Panc1 (cell line): ENCODE measurements at regions not wholly inside any gene's neighbourhood (a gene's known extent, or its start where the extent isn't known, plus 50 kb on each side); places are given as distances from the start of the nearest gene placed in this dataset.

ENCODE experiments used
- ATAC-seq: fragments of 200-7000 bp; cut with Tn5 transposase; 2 replicates; pipeline ENCODE4 v1.9.1; 2020; ENCODE audit warnings: mild to moderate bottlenecking, moderate library complexity
- BruUV-seq: library from RNA; stranded (reverse); fragments of 400-500 nt; replicated peaks from 2 replicates; lab custom pipeline; 2021; lab: Mats Ljungman, UMichigan
- CTCF ChIA-PET: fragments of 300-600 bp; sonication (Branson Sonifier 250); formaldehyde crosslinking; loops from one replicate; lab custom pipeline; 2022; ENCODE audit warnings: antibody characterized with exemption; lab: Charles Lee
- POLR2A ChIA-PET: fragments of 300-600 bp; sonication (Branson Sonifier 250); formaldehyde crosslinking; loops from one replicate; lab custom pipeline; 2022; ENCODE audit warnings: antibody characterized with exemption; lab: Charles Lee
- DNase-seq: peaks from one replicate; pipeline ENCODE4 v3.0.0-alpha.2; 2010; ENCODE audit warnings: low read depth, low spot score
- H3K27ac ChIP-seq: 2 replicates; pipeline ENCODE4 v1.5.1; 2011; ENCODE audit warnings: mild to moderate bottlenecking, low read length, inconsistent platforms
- H3K27me3 ChIP-seq: fragments of 200-500 bp; sonication (Bioruptor generic); 2 replicates; pipeline ENCODE4 v1.6.0; 2014; ENCODE audit warnings: low read length, inconsistent platforms; ENCODE audit not compliant: control insufficient read depth, insufficient read depth
- H3K36me3 ChIP-seq: fragments of 200-500 bp; sonication (Bioruptor generic); 2 replicates; pipeline ENCODE4 v1.5.1; 2014; ENCODE audit warnings: inconsistent platforms, mild to moderate bottlenecking, low read length, moderate library complexity; ENCODE audit not compliant: control insufficient read depth, insufficient read depth
- H3K4me1 ChIP-seq: 2 replicates; pipeline ENCODE4 v1.5.1; 2011; ENCODE audit warnings: inconsistent platforms, mild to moderate bottlenecking, low read length, moderate library complexity; ENCODE audit not compliant: control insufficient read depth, insufficient read depth
- H3K4me3 ChIP-seq, 2 experiments: 2 replicates each; pipeline ENCODE4 v1.5.1; 2011 to 2012; ENCODE audit warnings: low read depth in 2 of 2, low read length in 2 of 2, mild to moderate bottlenecking in 2 of 2, inconsistent platforms in 1 of 2, moderate library complexity in 1 of 2
- H3K9me3 ChIP-seq: fragments of 200-500 bp; sonication (Bioruptor generic); 2 replicates; pipeline ENCODE4 v1.5.1; 2014; ENCODE audit warnings: low read depth, mild to moderate bottlenecking, inconsistent platforms, low read length, moderate library complexity; ENCODE audit not compliant: control insufficient read depth, insufficient read depth
- POLR2AphosphoS5 ChIP-seq: IDR thresholded peaks from 2 replicates; pipeline ENCODE4 v1.6.1; 2012; ENCODE audit warnings: mild to moderate bottlenecking, low read depth, low read length, moderate library complexity
- SIN3A ChIP-seq: IDR thresholded peaks from 2 replicates; pipeline ENCODE4 v1.6.1; 2012; ENCODE audit warnings: low read depth, mild to moderate bottlenecking, low read length, moderate library complexity, borderline replicate concordance; ENCODE audit not compliant: insufficient read depth
- TCF7L2 ChIP-seq: IDR thresholded peaks from 2 replicates; pipeline ENCODE4 v1.6.1; 2011; ENCODE audit warnings: mild to moderate bottlenecking, low read depth, low read length, inconsistent platforms
- in situ Hi-C: cut with HindIII; loops from 2 replicates; pipeline ENCODE4 v1.10.0; 2016; ENCODE audit warnings: low sequenced_read_pairs, low pct_unique_long_range_greater_than_20kb
- intact Hi-C: fragments of 100-400 bp; cut with micrococcal nuclease; formaldehyde crosslinking; loops from one replicate; pipeline ENCODE4 v1.10.0; 2022; ENCODE audit not compliant: unreplicated experiment
- TF ChIP-seq, protein P1 (sequence below): fragments of 450-650 bp; IDR thresholded peaks from 2 replicates; pipeline ENCODE4 v1.5.1; 2017; ENCODE audit warnings: mild to moderate bottlenecking
- TF ChIP-seq, protein P2 (sequence below), 2 experiments: IDR thresholded peaks; 2 replicates each; pipeline ENCODE4 v1.6.1; 2011 to 2012; ENCODE audit warnings: low read depth in 2 of 2, control low read depth in 1 of 2, low read length in 1 of 2, mild to moderate bottlenecking in 1 of 2, moderate library complexity in 1 of 2; ENCODE audit not compliant: insufficient read depth in 1 of 2

DNA sequence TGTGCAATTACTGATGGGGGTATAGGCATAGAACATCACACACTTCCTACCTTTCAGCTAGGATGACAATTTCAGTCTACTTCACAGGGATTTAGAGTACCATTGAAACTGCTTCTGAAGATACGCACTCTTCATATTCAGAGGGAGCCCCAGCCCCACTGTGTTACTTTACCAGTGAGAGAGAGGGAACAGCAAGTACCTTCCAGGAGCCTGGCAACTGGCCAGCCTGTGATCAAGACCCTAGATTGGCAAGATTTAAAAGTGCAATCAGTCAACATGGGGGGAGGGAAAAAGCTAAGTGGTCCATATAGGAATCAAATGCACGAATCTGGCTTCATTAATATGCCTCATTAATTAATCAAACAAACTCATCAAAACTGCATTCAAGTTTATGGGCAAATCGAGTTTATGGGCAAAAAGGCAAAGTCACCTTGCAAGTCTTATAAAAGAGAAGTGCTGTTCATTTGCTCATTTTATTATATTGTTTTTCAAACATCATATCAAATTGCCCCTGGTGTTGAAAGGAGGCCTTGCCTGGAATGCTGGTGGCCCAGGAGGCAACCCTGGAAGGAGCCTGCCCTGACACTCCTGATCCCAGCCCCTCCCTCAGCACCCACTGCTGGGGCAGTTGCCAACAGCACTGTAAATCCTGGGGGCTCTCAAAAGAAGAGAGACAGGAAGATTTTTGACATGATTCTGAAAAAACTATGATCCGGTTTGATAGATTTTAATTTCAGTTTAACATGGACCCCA lies 184.9 kb upstream of the DPT start:
- BruUV-seq = no TSS peak
- intact Hi-C loops = no loop called here
- no peaks in the 10 kb centered on the region for H3K36me3 ChIP-seq
- TF ChIP-seq, protein P1, sequence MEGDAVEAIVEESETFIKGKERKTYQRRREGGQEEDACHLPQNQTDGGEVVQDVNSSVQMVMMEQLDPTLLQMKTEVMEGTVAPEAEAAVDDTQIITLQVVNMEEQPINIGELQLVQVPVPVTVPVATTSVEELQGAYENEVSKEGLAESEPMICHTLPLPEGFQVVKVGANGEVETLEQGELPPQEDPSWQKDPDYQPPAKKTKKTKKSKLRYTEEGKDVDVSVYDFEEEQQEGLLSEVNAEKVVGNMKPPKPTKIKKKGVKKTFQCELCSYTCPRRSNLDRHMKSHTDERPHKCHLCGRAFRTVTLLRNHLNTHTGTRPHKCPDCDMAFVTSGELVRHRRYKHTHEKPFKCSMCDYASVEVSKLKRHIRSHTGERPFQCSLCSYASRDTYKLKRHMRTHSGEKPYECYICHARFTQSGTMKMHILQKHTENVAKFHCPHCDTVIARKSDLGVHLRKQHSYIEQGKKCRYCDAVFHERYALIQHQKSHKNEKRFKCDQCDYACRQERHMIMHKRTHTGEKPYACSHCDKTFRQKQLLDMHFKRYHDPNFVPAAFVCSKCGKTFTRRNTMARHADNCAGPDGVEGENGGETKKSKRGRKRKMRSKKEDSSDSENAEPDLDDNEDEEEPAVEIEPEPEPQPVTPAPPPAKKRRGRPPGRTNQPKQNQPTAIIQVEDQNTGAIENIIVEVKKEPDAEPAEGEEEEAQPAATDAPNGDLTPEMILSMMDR = no peak
- TF ChIP-seq POLR2AphosphoS5 (no peak), SIN3A (no peak), TCF7L2 (no peak)
- TF ChIP-seq, protein P2, sequence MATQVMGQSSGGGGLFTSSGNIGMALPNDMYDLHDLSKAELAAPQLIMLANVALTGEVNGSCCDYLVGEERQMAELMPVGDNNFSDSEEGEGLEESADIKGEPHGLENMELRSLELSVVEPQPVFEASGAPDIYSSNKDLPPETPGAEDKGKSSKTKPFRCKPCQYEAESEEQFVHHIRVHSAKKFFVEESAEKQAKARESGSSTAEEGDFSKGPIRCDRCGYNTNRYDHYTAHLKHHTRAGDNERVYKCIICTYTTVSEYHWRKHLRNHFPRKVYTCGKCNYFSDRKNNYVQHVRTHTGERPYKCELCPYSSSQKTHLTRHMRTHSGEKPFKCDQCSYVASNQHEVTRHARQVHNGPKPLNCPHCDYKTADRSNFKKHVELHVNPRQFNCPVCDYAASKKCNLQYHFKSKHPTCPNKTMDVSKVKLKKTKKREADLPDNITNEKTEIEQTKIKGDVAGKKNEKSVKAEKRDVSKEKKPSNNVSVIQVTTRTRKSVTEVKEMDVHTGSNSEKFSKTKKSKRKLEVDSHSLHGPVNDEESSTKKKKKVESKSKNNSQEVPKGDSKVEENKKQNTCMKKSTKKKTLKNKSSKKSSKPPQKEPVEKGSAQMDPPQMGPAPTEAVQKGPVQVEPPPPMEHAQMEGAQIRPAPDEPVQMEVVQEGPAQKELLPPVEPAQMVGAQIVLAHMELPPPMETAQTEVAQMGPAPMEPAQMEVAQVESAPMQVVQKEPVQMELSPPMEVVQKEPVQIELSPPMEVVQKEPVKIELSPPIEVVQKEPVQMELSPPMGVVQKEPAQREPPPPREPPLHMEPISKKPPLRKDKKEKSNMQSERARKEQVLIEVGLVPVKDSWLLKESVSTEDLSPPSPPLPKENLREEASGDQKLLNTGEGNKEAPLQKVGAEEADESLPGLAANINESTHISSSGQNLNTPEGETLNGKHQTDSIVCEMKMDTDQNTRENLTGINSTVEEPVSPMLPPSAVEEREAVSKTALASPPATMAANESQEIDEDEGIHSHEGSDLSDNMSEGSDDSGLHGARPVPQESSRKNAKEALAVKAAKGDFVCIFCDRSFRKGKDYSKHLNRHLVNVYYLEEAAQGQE (IDR thresholded peaks at IDR 0.05; ENCODE audit: insufficient read depth in 1 of 2, low read depth in 2 of 2, low read length in 1 of 2) = no peak
- no peaks in the 10 kb centered on the region for H3K27me3 ChIP-seq
- ATAC-seq (no peak), DNase-seq (no peak)
- in situ Hi-C loops = no loop called here
- H3K27ac ChIP-seq = no peak overlapping the region
- ChIA-PET POLR2A (no interaction called here), CTCF (no interaction called here)
- H3K4me1 ChIP-seq = no peaks in the 10 kb centered on the region
- H3K4me3 ChIP-seq = no peak overlapping the region
- no peaks in the 10 kb centered on the region for H3K9me3 ChIP-seq

DNA sequence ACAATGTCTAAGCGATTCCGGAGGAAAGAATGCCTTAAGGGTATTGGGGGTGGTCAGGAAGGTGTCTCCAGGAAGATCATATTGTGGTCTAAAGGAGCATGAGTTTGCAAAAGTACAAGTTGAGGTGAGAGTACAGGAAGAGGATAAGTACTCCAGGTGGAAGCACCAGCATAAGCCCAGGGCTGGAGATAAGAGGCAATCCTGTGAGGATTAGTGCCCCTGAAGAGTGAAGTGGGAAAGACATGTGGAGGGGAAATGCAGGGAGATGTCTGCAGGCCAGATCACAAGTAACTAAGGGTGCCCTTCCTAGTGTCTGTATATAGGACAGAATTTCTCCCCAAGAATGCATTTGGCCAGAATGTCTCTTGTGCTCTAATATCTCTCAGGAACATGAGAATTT lies 188.3 kb upstream of the DPT start:
- in situ Hi-C loops (no loop called here), intact Hi-C loops (no loop called here)
- CTCF ChIA-PET = no interaction called here
- BruUV-seq = no TSS peak
- no peak for DNase-seq
- Histone ChIP-seq H3K27ac (no peak overlapping the region), H3K9me3 (no peaks in the 10 kb centered on the region), H3K4me1 (peaks cover 19% of the 10 kb centered on the region), H3K36me3 (no peaks in the 10 kb centered on the region), H3K4me3 (no peak overlapping the region), H3K27me3 (no peaks in the 10 kb centered on the region)
- POLR2A ChIA-PET = no interaction called here
- ATAC-seq = no peak
- TF ChIP-seq SIN3A (no peak), POLR2AphosphoS5 (no peak), TCF7L2 (no peak)
- TF ChIP-seq, protein P1 = no peak
- TF ChIP-seq, protein P2 (IDR thresholded peaks at IDR 0.05; ENCODE audit: insufficient read depth in 1 of 2, low read depth in 2 of 2, low read length in 1 of 2) = no peak
